ENCODE measurements at regions not wholly inside any gene's neighbourhood (a gene's known extent, or its start where the extent isn't known, plus 50 kb on each side); places are given as distances from the start of the nearest gene placed in this dataset.
"Not testable (repeated sequence)": the region's sequence is repeated elsewhere in the genome, so short reads cannot be mapped to it uniquely, and the experiment has no call there.

- H3K4me3 ChIP-seq (ENCODE audit: low read depth, low read length): no peak overlapping the region
- TF ChIP-seq CTCF (IDR thresholded peaks at IDR 0.05; ENCODE audit: insufficient read depth, low read depth, low read length, missing control alignments): no peak
- DNase-seq (ENCODE audit: low read depth): no peak
These were observed 552.0 kb upstream of the USP24 start for GRCh38 chr1:55767171-55767570.

GRCh38 chr1:55765505-55765904 is 550.3 kb upstream of the USP24 start:
- H3K4me3 ChIP-seq (ENCODE audit: low read depth, low read length); DNase-seq (ENCODE audit: low read depth): not testable (repeated sequence)

- H3K4me3 ChIP-seq (ENCODE audit: low read depth, low read length): no peak overlapping the region
- DNase-seq (ENCODE audit: low read depth): no peak
- no peak for TF ChIP-seq CTCF (IDR thresholded peaks at IDR 0.05; ENCODE audit: insufficient read depth, low read depth, low read length, missing control alignments)
These were observed 536.6 kb upstream of the USP24 start for GRCh38 chr1:55751776-55752175.

GRCh38 chr1:55750628-55750995 is 535.4 kb upstream of the USP24 start:
- DNase-seq (ENCODE audit: low read depth): no peak
- no peak for TF ChIP-seq CTCF (IDR thresholded peaks at IDR 0.05; ENCODE audit: insufficient read depth, low read depth, low read length, missing control alignments)
- H3K4me3 ChIP-seq (ENCODE audit: low read depth, low read length): no peak overlapping the region

GRCh38 chr1:55749975-55750627 is 534.9 kb upstream of the USP24 start:
- no peak for DNase-seq (ENCODE audit: low read depth)
- no peak for TF ChIP-seq CTCF (IDR thresholded peaks at IDR 0.05; ENCODE audit: insufficient read depth, low read depth, low read length, missing control alignments)
- no peak overlapping the region for H3K4me3 ChIP-seq (ENCODE audit: low read depth, low read length)

GRCh38 chr1:55747408-55747841 is 532.3 kb upstream of the USP24 start:
- H3K4me3 ChIP-seq (ENCODE audit: low read depth, low read length): no peak overlapping the region
- no peak for TF ChIP-seq CTCF (IDR thresholded peaks at IDR 0.05; ENCODE audit: insufficient read depth, low read depth, low read length, missing control alignments)
- DNase-seq (ENCODE audit: low read depth): no peak

GRCh38 chr1:55746710-55747109 is 531.5 kb upstream of the USP24 start:
- H3K4me3 ChIP-seq (ENCODE audit: low read depth, low read length): no peak overlapping the region
- no peak for TF ChIP-seq CTCF (IDR thresholded peaks at IDR 0.05; ENCODE audit: insufficient read depth, low read depth, low read length, missing control alignments)
- no peak for DNase-seq (ENCODE audit: low read depth)
